ENCODE measurements at regions not wholly inside any gene's neighbourhood (a gene's known extent, or its start where the extent isn't known, plus 50 kb on each side); places are given as distances from the start of the nearest gene placed in this dataset.
A peak's percentile ranks its signal among the peaks of the same experiment; 100 is the strongest.
"Not testable (repeated sequence)": the region's sequence is repeated elsewhere in the genome, so short reads cannot be mapped to it uniquely, and the experiment has no call there.

DNA sequence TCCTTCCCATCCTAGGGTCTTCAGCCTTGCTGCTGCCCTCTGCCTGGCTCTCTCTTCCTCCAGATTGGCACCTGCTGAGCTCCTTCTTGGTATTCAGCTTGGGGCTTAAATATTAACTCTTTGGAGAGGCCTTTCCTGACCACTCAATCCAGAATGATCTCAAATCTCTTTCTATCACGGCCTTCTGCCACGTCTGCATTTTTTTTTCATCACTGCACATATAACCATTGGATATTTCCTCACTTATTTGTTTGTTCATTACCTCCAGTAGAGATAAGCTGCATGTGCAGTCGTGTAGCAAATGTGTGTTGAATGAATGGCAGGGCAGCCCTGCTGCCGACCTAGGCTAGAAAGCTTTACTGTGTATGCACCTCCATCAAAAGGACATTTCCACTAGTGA lies 51.6 kb upstream of the MPP7 start:
- DNase-seq (ENCODE audit: low spot score), result no peak

DNA sequence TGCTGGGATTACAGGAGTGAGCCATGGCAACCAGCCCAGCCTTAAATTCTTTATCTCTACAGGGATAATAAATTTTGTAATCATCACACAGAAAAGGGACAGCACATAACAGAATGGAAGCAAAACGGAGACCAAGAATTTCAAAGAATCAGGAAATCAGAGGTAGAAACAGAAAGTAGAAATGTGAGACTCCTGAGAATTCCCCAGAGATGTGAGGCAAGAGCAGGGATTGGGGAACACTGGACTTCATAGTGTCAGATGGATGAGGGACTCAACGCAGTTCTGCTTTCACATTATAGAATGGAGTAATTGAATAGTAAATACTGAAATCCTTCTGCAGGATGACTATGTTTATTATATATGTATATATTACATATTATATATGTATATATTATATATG lies 52.5 kb upstream of the MPP7 start:
- DNase-seq (ENCODE audit: low spot score), result no peak

DNA sequence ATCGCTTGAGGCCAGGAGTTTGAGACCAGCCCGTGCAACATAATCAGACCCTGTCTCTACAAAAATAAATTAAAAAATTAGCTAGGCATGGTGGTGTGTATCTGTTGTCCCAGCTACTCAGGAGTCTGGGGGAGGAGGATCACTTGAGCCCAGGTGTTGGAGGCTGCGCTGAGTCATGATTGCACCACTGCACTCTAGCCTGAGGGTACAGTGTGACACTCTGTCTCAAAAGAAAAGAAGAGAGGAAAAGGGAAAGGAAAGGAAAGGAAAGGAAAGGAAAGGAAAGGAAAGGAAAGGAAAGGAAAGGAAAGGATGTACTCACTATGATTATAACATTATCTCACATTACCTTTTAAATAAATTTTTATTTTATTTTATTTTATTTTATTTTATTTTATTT lies 56.5 kb upstream of the MPP7 start:
- no peak for DNase-seq (ENCODE audit: low spot score)

DNA sequence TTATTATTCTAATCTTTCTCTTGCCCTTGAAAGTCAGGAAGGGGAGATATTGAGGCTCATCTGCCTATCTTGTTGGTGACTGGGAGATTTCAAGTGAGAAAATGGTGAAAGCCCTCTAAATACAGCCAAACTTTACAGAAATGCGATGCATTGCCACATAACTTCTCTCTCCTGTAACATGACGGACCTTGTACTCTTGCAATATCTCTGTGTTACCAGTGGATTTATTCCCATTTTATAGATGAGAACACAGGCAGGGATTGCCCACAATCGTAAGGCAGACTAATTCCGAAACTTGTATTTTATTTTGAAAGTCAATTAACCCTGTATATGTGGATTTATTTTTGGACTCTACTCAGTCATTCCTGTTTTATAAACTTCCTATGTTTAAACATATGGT lies 57.3 kb upstream of the MPP7 start:
- no peak for DNase-seq (ENCODE audit: low spot score)

DNA sequence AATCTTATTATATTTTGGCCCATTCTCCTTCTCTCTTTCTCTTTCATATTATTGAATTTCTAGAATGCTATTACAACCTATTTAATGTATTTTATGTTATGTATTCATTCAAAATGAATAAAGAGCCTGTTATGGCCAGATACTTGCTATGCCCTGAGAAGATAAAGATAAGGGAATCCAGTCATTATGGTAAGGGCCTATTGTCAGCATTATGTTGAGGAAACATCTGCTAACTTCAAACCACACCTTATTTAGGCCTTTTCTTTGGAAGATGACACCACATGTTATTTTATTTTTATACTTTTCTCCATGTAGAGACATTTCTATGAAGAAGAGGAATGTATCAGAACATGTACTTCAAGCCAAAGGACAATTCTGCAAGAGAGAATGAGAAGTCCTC lies 60.5 kb upstream of the MPP7 start:
- no peak for DNase-seq (ENCODE audit: low spot score)

GRCh38 chr10:28365840-28366239 lies 63.0 kb upstream of the MPP7 start:
- no peak for DNase-seq (ENCODE audit: low spot score)

- no peak for DNase-seq (ENCODE audit: low spot score)
These were observed 64.1 kb upstream of the MPP7 start for GRCh38 chr10:28366994-28367393.

GRCh38 chr10:28367413-28367812 lies 64.5 kb upstream of the MPP7 start:
- no peak for DNase-seq (ENCODE audit: low spot score)

DNA sequence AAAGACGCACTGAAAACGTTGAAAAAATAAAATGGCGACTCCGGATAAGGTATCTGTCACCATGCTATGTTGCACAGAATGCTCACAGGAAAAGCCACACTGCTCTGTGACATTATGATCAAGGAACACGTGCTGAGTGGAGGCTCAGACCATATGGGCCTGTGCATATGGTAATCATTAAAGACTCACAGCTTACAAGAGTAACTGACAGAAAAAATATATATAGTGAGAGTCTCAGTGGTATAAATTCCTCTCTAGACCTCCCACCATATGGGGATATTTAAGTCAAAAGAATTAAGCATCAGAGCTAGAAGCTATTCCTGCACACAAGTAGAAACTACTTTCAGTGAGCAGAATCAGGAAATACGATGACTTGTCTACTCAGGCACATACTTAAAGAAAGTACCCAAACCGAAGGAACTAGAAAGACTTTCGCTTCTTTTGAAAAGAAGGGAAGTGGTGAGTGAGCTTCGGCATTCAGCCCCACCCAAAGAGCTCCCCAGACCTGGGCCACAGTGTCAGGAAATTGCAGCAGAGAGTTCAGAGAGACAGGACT lies 65.1 kb upstream of the MPP7 start:
- DNase-seq (ENCODE audit: low spot score), result no peak

GRCh38 chr10:28370107-28370835 lies 67.4 kb upstream of the MPP7 start:
- DNase-seq (ENCODE audit: low spot score), result no peak

DNA sequence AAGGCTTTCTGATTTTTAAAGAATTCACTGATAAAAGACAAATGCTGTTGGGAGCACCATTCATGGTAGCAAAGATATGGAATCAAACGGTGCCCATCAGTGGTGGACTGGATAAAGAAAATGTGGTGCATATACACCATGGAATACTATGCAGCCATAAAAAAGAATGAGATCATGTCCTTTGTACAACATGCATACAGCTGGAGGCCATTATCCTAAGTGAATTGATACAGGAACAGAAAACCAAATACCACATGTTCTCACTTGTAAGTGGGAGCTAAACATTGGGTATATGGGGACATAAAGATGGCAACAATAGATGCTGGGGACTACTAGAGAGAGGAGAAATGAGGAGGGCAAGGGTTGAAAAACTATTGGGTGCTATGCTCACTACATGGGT lies 68.8 kb upstream of the MPP7 start:
- not testable (repeated sequence) for DNase-seq (ENCODE audit: low spot score)

- no peak for DNase-seq (ENCODE audit: low spot score)
These were observed 71.2 kb upstream of the MPP7 start for GRCh38 chr10:28374036-28374435.

DNA sequence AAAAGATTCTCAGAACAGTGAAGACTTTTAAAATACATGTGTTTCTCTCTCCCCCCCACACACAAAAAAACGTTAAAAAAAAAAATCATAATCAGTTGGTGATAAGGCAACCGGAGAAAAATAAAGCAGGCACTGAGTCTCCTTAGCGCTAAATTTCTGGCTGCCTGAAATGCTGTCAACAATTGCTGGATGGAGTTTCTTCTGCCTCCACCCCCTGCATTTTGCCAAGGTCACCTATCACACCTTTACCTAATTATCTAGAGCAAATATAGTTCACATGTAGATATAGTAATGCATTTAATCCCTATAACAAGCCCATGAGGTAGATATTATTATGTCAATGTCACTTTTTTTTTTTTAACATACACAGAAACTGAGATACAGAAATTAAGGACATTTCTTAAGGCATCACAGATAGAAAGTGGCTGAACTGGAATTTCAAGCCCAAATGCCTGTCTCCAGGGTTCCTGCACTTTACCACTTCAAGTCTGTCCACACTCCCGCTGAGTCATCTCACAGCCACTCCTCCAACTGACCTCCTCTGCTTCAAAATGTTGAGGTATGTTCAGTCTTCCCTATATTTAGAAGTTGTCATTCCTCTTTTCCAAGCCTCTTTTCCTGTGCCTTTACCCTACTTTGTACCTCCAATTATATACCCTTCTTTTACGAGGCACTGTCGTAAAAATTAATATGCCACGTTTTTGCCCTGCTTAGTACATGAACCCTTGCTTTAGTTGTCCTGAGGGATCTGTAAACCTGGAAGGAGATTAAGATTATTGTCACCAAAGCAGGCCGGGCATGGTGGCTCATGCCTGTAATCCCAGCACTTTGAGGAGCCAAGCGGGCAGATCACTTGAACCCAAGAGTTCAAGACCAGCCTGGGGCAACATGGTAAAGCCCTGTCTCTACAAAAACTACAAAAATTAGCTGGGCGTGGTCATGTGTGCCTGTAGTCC lies 72.8 kb upstream of the MPP7 start:
- no peak for DNase-seq (ENCODE audit: low spot score)

DNA sequence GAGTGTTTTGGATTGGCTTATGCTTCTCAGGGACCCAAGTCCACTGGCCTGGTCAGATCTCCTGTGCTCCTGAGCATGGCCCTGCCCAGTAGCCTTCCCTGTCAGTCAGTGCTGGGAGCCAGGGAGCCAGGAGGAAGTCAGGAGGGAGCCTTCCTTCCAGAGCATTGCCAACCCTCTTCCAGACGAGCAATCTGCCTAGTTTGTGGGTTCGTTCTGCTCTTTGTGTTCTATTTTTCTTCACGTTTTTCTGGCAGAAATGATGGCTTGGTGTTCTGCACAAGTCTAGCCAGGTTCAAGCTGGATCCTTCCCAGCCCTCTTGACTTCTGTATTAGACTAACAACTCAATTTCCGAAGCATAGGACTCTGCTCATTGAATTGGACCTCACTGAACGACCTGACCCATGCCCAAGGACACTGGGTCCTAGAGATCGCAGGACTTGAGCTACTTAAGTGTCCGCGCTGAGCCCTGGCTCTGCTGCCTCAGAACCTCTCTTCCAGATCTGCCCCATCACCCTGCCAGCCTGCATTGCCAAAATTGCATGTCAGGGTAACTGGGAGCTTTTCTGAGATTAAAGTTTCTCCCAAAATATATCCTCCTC lies 76.2 kb upstream of the MPP7 start:
- no peak for DNase-seq (ENCODE audit: low spot score)

DNA sequence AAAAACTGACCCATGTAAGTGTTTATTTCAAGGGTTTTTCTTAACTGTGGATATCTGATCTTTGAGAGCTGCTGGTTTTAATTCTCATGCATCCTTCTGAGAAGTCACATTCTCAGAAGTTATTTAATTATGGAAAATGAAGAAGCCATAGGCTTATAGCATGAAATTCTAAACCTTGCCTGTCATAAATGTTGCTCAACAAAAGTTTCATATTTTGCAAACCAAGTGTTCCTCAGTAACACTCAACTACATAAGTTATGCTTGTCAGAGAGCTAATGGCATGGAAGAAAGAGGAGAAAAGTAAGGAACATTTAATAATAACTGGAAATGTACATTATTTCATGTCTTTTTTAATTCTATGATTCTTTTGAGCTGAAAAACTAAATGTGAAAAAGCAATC lies 78.6 kb upstream of the MPP7 start:
- DNase-seq (ENCODE audit: low spot score), result no peak

GRCh38 chr10:28381903-28382347 lies 79.1 kb upstream of the MPP7 start:
- DNase-seq (ENCODE audit: low spot score), result peak; percentile 90

DNA sequence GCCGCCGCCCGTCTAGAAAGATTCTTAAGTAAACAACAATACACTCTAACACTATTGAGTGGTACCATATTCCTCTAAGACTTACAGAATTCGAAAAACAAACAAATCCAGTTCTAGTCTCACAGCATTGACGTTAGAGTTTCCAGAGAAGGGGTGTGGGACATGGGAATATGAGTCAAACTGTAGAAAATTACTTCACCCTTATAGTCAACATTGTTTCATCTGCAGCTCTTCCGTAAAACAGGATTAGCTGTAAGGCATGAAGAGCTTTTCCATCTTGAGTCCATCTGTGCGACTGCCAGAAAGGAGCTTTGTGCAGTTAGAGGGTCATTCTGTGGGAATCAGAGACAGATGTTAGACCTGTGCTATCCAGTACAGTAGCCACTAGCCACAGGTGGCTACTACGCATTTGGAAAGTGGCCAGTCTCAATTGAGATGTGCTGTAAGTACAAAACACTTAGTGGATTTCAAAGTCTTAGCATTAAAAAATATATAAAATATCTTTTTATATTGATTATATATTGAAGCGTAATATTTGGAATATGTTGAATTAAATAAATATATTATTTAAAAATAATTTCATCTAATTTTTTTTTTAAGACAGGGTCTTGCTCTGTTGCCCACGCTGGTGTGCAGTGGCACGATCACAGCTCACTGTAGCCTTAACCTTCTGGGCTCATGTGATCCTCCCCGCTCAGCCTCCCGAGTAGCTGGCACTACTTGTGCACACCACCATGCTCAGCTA lies 79.8 kb upstream of the MPP7 start:
- DNase-seq (ENCODE audit: low spot score), result no peak

DNA sequence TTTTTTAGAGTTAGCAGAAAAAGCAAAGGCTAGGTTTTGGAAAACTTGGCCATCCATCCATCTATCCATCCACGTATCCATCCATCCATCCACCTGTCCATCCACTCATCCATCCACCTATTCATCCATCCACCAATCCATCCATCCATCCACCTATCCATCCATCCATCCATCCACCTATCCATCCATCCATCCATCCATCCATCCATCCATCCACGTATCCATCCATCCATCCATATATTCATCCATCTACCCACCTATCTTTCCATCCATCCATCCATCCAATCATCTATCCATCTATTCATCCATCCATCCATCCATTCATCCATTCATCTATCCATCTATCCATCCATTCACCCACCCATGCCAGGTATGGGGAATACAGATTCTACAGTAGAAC lies 81.7 kb upstream of the MPP7 start:
- no peak for DNase-seq (ENCODE audit: low spot score)

DNA sequence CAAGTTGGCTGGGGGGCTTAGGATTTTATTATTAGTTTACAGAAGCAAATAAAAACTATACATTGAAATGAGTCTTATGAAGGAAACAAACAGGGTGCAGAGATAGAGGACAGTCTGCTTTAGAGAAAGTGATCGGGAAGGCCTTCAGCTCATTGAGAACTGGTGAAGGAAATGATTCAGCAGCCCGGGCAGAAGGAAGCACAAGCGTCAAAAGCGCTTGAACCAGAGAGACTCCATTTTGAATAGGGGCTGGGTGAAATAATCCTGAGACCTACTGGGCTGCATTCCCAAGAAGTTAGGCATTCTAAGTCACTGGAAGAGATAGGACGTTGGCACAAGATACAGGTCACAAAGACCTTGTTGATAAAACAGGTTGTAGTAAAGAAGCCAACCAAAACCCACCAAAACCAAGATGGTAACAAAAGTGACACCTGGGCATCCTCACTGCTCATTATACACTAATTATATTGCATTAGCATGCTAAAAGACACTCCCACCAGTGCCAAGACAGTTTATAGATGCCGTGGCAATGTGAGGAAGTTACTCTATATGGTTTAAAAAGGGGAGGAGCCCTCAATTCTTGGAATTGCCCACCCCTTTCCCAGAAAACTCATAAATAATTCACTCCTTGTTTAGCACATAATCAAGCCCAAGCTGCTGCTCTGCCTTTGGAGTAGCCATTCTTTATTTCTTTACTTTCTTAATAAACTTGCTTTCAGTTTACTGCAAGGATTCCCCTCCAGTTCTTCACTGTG lies 83.1 kb upstream of the MPP7 start:
- DNase-seq (ENCODE audit: low spot score), result no peak

DNA sequence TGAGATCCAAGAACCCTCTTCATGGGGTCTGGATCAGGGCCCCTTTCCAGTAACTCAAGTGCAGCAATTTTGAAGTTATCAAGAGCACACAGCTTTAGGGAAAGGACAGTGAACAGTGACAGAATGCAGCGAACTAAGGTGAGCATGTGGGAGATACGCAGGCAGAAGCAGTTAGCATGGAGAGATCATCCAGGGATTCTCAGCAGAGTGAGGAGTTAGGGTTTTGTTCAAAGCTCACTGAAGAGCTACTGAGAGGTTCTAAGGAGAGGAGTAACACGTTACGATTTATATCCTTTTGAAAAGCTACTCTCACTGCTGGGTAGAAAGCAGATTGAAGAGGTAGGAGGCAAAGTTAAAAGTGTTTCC lies 83.6 kb upstream of the MPP7 start:
- no peak for DNase-seq (ENCODE audit: low spot score)

DNA sequence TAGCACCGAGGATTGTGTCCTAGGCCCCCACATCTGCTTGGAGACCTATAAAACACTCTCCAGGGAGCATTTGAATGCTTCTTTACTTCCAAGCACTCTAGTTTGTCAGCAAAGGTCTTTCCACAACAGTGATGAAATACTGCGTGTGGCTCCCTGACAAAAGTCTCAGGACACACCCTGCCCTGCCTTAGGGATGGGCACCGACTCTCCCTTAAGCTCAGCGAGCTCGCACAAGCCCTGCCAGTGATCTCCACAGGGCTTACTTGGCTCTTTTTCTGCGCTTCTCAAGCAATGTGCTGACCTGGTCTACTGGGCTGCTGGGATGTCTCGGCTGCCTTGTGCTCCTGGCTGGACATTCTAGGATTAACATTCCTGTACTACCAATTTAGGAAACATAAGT lies 84.3 kb upstream of the MPP7 start:
- no peak for DNase-seq (ENCODE audit: low spot score)
